Activated CD8-positive, alpha-beta memory T cell treated with anti-CD3 and anti-CD28 coated beads for 1 hour (primary cell): ENCODE measurements at regions not wholly inside any gene's neighbourhood (a gene's known extent, or its start where the extent isn't known, plus 50 kb on each side); places are given as distances from the start of the nearest gene placed in this dataset.
"Not testable (repeated sequence)": the region's sequence is repeated elsewhere in the genome, so short reads cannot be mapped to it uniquely, and the experiment has no call there.

Source experiments
- DNase-seq, 2 donors: peaks; one replicate each; pipeline ENCODE4 v3.0.0-alpha.2; 2020; ENCODE audit warnings: low read depth in 1 of 2; ENCODE audit errors: extremely low read depth in 1 of 2

GRCh38 chr5:163874431-163874830 lies 369.0 kb downstream of the MAT2B start:
- no peak for DNase-seq

- not testable (repeated sequence) for DNase-seq
Measured at GRCh38 chr5:163874912-163875311, 369.5 kb downstream of the MAT2B start.

- no peak for DNase-seq
Measured at GRCh38 chr5:163877865-163878264, 372.4 kb downstream of the MAT2B start.

GRCh38 chr5:163878490-163878889 lies 373.1 kb downstream of the MAT2B start:
- no peak for DNase-seq

- DNase-seq: no peak
Measured at GRCh38 chr5:163880302-163880701, 374.9 kb downstream of the MAT2B start.

- no peak for DNase-seq
Measured at GRCh38 chr5:163885117-163885516, 379.7 kb downstream of the MAT2B start.

- DNase-seq: no peak
Measured at GRCh38 chr5:163887854-163888253, 382.4 kb downstream of the MAT2B start.

- DNase-seq: no peak
Measured at GRCh38 chr5:163888366-163888765, 382.9 kb downstream of the MAT2B start.

GRCh38 chr5:163889369-163889768 lies 383.9 kb downstream of the MAT2B start:
- DNase-seq: no peak

GRCh38 chr5:163890261-163890660 lies 384.8 kb downstream of the MAT2B start:
- DNase-seq: no peak

GRCh38 chr5:163893281-163893680 lies 387.9 kb downstream of the MAT2B start:
- DNase-seq: no peak

- DNase-seq: no peak
Measured at GRCh38 chr5:163894645-163895044, 389.2 kb downstream of the MAT2B start.

GRCh38 chr5:163898873-163899272 lies 393.5 kb downstream of the MAT2B start:
- DNase-seq: no peak

GRCh38 chr5:163907783-163908182 lies 402.4 kb downstream of the MAT2B start:
- not testable (repeated sequence) for DNase-seq

GRCh38 chr5:163908253-163908652 lies 402.8 kb downstream of the MAT2B start:
- no peak for DNase-seq

- DNase-seq: no peak
Measured at GRCh38 chr5:163910226-163910625, 404.8 kb downstream of the MAT2B start.

- DNase-seq: no peak
Measured at GRCh38 chr5:163912046-163912445, 406.6 kb downstream of the MAT2B start.

GRCh38 chr5:163913548-163913947 lies 408.1 kb downstream of the MAT2B start:
- DNase-seq: no peak

GRCh38 chr5:163914910-163915309 lies 409.5 kb downstream of the MAT2B start:
- no peak for DNase-seq

- no peak for DNase-seq
Measured at GRCh38 chr5:163915481-163915961, 410.1 kb downstream of the MAT2B start.

- DNase-seq: no peak
Measured at GRCh38 chr5:163916376-163916775, 411.0 kb downstream of the MAT2B start.

- no peak for DNase-seq
Measured at GRCh38 chr5:163916861-163917260, 411.4 kb downstream of the MAT2B start.

GRCh38 chr5:163917747-163918146 lies 412.3 kb downstream of the MAT2B start:
- DNase-seq: no peak
